GM12874 (cell line): ENCODE measurements at regions not wholly inside any gene's neighbourhood (a gene's known extent, or its start where the extent isn't known, plus 50 kb on each side); places are given as distances from the start of the nearest gene placed in this dataset.

Experiments
- CTCF ChIP-seq: IDR thresholded peaks from 2 replicates; pipeline ENCODE4 v1.5.1; 2011; ENCODE audit warnings: low read depth, mild to moderate bottlenecking, control low read depth, low read length, moderate library complexity; ENCODE audit not compliant: insufficient read depth

GRCh38 chr7:41401833-41402232, 301.1 kb downstream of the INHBA start:
- TF ChIP-seq CTCF = no peak

GRCh38 chr7:41399171-41399570, 303.7 kb downstream of the INHBA start:
- no peak for TF ChIP-seq CTCF

- no peak for TF ChIP-seq CTCF
Observed at GRCh38 chr7:41391818-41392217, 311.1 kb downstream of the INHBA start.

GRCh38 chr7:41385996-41386395, 316.9 kb downstream of the INHBA start:
- TF ChIP-seq CTCF = no peak

- no peak for TF ChIP-seq CTCF
Observed at GRCh38 chr7:41384418-41384817, 318.5 kb downstream of the INHBA start.

- TF ChIP-seq CTCF = no peak
Observed at GRCh38 chr7:41383596-41383995, 319.3 kb downstream of the INHBA start.

- TF ChIP-seq CTCF = no peak
Observed at GRCh38 chr7:41378156-41378555, 324.7 kb downstream of the INHBA start.

GRCh38 chr7:41375582-41375981, 327.3 kb downstream of the INHBA start:
- TF ChIP-seq CTCF = no peak
